Thoracic aorta (tissue), 2 donors: ENCODE measurements at regions not wholly inside any gene's neighbourhood (a gene's known extent, or its start where the extent isn't known, plus 50 kb on each side); places are given as distances from the start of the nearest gene placed in this dataset.

Experiments
- ATAC-seq: fragments of 150-250 bp; one replicate; pipeline ENCODE4 v1.8.0; 2017; ENCODE audit warnings: low read depth; ENCODE audit not compliant: insufficient number of reproducible peaks, low FRiP score
- DNase-seq: peaks from one replicate; pipeline ENCODE4 v3.0.0-alpha.2; 2020; ENCODE audit warnings: low spot score
- H3K27ac ChIP-seq, 2 donors: fragments of 200-600 bp; sonication (generic); 1 replicate in 1 of 2; 2 replicates in 1 of 2; pipeline ENCODE4 v1.5.1; 2016; ENCODE audit warnings: mild to moderate bottlenecking in 2 of 2, moderate library complexity in 2 of 2
- H3K27me3 ChIP-seq: fragments of 200-600 bp; sonication (generic); replicated peaks from 2 replicates; pipeline ENCODE4 v1.6.0; 2016; ENCODE audit warnings: mild to moderate bottlenecking; ENCODE audit not compliant: insufficient read depth
- H3K36me3 ChIP-seq: fragments of 200-600 bp; sonication (generic); one replicate; pipeline ENCODE4 v1.5.1; 2016
- H3K4me1 ChIP-seq, 2 donors: fragments of 200-600 bp; sonication (generic); 1 replicate in 1 of 2; 2 replicates in 1 of 2; pipeline versions ENCODE4 v1.5.1 to v1.6.0; 2016; ENCODE audit warnings: low read depth in 2 of 2, mild to moderate bottlenecking in 1 of 2; ENCODE audit not compliant: control insufficient read depth in 1 of 2
- H3K4me3 ChIP-seq: fragments of 200-600 bp; sonication (generic); 2 replicates; pipeline ENCODE4 v1.5.1; 2016; ENCODE audit warnings: mild to moderate bottlenecking
- H3K9me3 ChIP-seq: fragments of 200-600 bp; sonication (generic); 2 replicates; pipeline ENCODE4 v1.5.1; 2016
- CTCF ChIP-seq: fragments of 200-600 bp; sonication (generic); IDR thresholded peaks from one replicate; pipeline ENCODE4 v1.5.1; 2019; ENCODE audit warnings: antibody characterized with exemption

GRCh38 chr5:6115852-6116251 is 262.5 kb downstream of the MED10 start:
- H3K27ac ChIP-seq = no peak overlapping the region
- no peaks in the 10 kb centered on the region for H3K27me3 ChIP-seq
- DNase-seq (no peak), ATAC-seq (no peak)
- H3K36me3 ChIP-seq = no peaks in the 10 kb centered on the region
- no peaks in the 10 kb centered on the region for H3K9me3 ChIP-seq
- no peak overlapping the region for H3K4me3 ChIP-seq
- H3K4me1 ChIP-seq = no peaks in the 10 kb centered on the region
- no peak for TF ChIP-seq CTCF

GRCh38 chr5:6112538-6112937 is 265.8 kb downstream of the MED10 start:
- Histone ChIP-seq H3K27ac (no peak overlapping the region), H3K27me3 (no peaks in the 10 kb centered on the region), H3K36me3 (no peaks in the 10 kb centered on the region), H3K4me1 (no peaks in the 10 kb centered on the region), H3K4me3 (no peak overlapping the region), H3K9me3 (no peaks in the 10 kb centered on the region)
- DNase-seq = no peak
- ATAC-seq = no peak
- no peak for TF ChIP-seq CTCF

GRCh38 chr5:6112125-6112524 is 266.2 kb downstream of the MED10 start:
- ATAC-seq (no peak), DNase-seq (no peak)
- Histone ChIP-seq H3K36me3 (no peaks in the 10 kb centered on the region), H3K27me3 (no peaks in the 10 kb centered on the region), H3K9me3 (no peaks in the 10 kb centered on the region), H3K4me1 (no peaks in the 10 kb centered on the region), H3K4me3 (no peak overlapping the region), H3K27ac (no peak overlapping the region)
- no peak for TF ChIP-seq CTCF

GRCh38 chr5:6111131-6111530 is 267.2 kb downstream of the MED10 start:
- Histone ChIP-seq H3K4me1 (no peaks in the 10 kb centered on the region), H3K27me3 (no peaks in the 10 kb centered on the region), H3K9me3 (no peaks in the 10 kb centered on the region), H3K36me3 (no peaks in the 10 kb centered on the region), H3K4me3 (no peak overlapping the region), H3K27ac (no peak overlapping the region)
- DNase-seq (no peak), ATAC-seq (no peak)
- no peak for TF ChIP-seq CTCF

- no peak for TF ChIP-seq CTCF
These were observed 267.8 kb downstream of the MED10 start for GRCh38 chr5:6110441-6111005.

More at GRCh38 chr5:6110441-6111005, 267.8 kb downstream of the MED10 start:
- no peaks in the 10 kb centered on the region for H3K36me3 ChIP-seq
- no peak for ATAC-seq
- no peaks in the 10 kb centered on the region for H3K4me1 ChIP-seq
- no peak overlapping the region for H3K4me3 ChIP-seq
- no peak overlapping the region for H3K27ac ChIP-seq
- no peaks in the 10 kb centered on the region for H3K27me3 ChIP-seq
- no peaks in the 10 kb centered on the region for H3K9me3 ChIP-seq
- DNase-seq = no peak
